DOHH2 (cell line): ENCODE measurements at regions not wholly inside any gene's neighbourhood (a gene's known extent, or its start where the extent isn't known, plus 50 kb on each side); places are given as distances from the start of the nearest gene placed in this dataset.

Experiments
- EZH2phosphoT487 ChIP-seq: fragments of 200-600 bp; sonication (generic); IDR thresholded peaks from 2 replicates; pipeline ENCODE4 v1.6.1; 2017; ENCODE audit warnings: borderline replicate concordance, mild to moderate bottlenecking, antibody characterized with exemption, low read length, moderate library complexity, mixed read lengths
- TF ChIP-seq, protein P1 (sequence below): fragments of 200-600 bp; sonication (generic); IDR thresholded peaks from one replicate; pipeline ENCODE4 v1.5.1; 2014; ENCODE audit warnings: antibody characterized with exemption, mild to moderate bottlenecking, low read depth, low read length; ENCODE audit not compliant: poor library complexity, severe bottlenecking

- TF ChIP-seq, protein P1, sequence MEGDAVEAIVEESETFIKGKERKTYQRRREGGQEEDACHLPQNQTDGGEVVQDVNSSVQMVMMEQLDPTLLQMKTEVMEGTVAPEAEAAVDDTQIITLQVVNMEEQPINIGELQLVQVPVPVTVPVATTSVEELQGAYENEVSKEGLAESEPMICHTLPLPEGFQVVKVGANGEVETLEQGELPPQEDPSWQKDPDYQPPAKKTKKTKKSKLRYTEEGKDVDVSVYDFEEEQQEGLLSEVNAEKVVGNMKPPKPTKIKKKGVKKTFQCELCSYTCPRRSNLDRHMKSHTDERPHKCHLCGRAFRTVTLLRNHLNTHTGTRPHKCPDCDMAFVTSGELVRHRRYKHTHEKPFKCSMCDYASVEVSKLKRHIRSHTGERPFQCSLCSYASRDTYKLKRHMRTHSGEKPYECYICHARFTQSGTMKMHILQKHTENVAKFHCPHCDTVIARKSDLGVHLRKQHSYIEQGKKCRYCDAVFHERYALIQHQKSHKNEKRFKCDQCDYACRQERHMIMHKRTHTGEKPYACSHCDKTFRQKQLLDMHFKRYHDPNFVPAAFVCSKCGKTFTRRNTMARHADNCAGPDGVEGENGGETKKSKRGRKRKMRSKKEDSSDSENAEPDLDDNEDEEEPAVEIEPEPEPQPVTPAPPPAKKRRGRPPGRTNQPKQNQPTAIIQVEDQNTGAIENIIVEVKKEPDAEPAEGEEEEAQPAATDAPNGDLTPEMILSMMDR: no peak
- no peak for TF ChIP-seq EZH2phosphoT487
Measured at GRCh38 chr5:4156153-4156552, 560.5 kb downstream of the IRX1 start.
